Calu3 (cell line): ENCODE measurements at regions not wholly inside any gene's neighbourhood (a gene's known extent, or its start where the extent isn't known, plus 50 kb on each side); places are given as distances from the start of the nearest gene placed in this dataset.

ENCODE experiments used
- BruUV-seq: library from RNA; stranded (reverse); fragments of 400-500 nt; replicated peaks from 2 replicates; lab custom pipeline; 2021; lab: Mats Ljungman, UMichigan
- CTCF ChIA-PET: fragments of 300-600 bp; sonication (Branson Sonifier 250); formaldehyde crosslinking; loops from one replicate; lab custom pipeline; 2022; ENCODE audit warnings: antibody characterized with exemption; lab: Charles Lee
- DNase-seq: peaks from one replicate; pipeline ENCODE4 v3.0.0; 2022
- H3K27ac Mint-ChIP-seq: one replicate; pipeline ENCODE4 v1.8.0; 2022; ENCODE audit warnings: mixed read lengths; ENCODE audit not compliant: unreplicated experiment
- H3K27me3 Mint-ChIP-seq: one replicate; pipeline ENCODE4 v1.8.0; 2022; ENCODE audit warnings: mixed read lengths; ENCODE audit not compliant: unreplicated experiment
- H3K36me3 Mint-ChIP-seq: one replicate; pipeline ENCODE4 v1.8.0; 2022; ENCODE audit warnings: mild to moderate bottlenecking, moderate library complexity, mixed read lengths; ENCODE audit not compliant: insufficient read depth, unreplicated experiment
- H3K4me1 Mint-ChIP-seq: one replicate; pipeline ENCODE4 v1.8.0; 2022; ENCODE audit warnings: mild to moderate bottlenecking, low read depth, mixed read lengths; ENCODE audit not compliant: unreplicated experiment
- H3K4me3 Mint-ChIP-seq: one replicate; pipeline ENCODE4 v1.8.0; 2022; ENCODE audit warnings: mild to moderate bottlenecking, low read depth, moderate library complexity, mixed read lengths; ENCODE audit not compliant: unreplicated experiment
- H3K9me3 Mint-ChIP-seq: one replicate; pipeline ENCODE4 v1.8.0; 2022; ENCODE audit warnings: low read depth, mixed read lengths; ENCODE audit not compliant: unreplicated experiment
- intact Hi-C: fragments of 100-400 bp; cut with micrococcal nuclease; formaldehyde crosslinking; loops from one replicate; pipeline ENCODE4 v1.10.0; 2022; ENCODE audit not compliant: unreplicated experiment
- TF ChIP-seq, protein P1 (sequence below): fragments of 200-600 bp; IDR thresholded peaks from one replicate; pipeline ENCODE4 v1.8.0; 2022; ENCODE audit warnings: antibody characterized with exemption; ENCODE audit not compliant: unreplicated experiment

DNA sequence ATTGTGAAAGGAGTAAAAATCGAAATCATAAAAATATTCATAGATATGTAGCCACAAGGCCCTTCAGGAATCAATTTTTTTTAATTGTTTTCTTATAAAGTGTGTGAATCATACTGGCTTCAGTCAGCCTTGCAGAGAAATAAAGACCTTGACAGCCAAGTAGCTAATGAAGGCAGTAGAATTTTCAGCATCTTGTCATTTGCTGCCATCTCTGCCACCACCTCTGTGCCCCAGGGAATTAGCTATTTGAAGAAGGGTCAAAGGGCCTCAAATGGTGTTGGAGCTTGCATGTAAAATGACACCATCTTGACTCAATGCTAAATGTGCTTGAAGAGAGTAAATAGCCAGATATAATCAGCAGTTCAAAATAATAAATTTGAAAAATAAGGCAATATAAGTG is 359.4 kb upstream of the DCN start:
- intact Hi-C loops, result no loop called here
- CTCF ChIA-PET, result no interaction called here
- H3K4me3 Mint-ChIP-seq, result no peak overlapping the region
- H3K27ac Mint-ChIP-seq, result no peak overlapping the region
- H3K4me1 Mint-ChIP-seq, result no peaks in the 10 kb centered on the region
- H3K9me3 Mint-ChIP-seq, result no peaks in the 10 kb centered on the region
- BruUV-seq, result no TSS peak
- no peaks in the 10 kb centered on the region for H3K27me3 Mint-ChIP-seq
- DNase-seq, result no peak
- TF ChIP-seq, protein P1, sequence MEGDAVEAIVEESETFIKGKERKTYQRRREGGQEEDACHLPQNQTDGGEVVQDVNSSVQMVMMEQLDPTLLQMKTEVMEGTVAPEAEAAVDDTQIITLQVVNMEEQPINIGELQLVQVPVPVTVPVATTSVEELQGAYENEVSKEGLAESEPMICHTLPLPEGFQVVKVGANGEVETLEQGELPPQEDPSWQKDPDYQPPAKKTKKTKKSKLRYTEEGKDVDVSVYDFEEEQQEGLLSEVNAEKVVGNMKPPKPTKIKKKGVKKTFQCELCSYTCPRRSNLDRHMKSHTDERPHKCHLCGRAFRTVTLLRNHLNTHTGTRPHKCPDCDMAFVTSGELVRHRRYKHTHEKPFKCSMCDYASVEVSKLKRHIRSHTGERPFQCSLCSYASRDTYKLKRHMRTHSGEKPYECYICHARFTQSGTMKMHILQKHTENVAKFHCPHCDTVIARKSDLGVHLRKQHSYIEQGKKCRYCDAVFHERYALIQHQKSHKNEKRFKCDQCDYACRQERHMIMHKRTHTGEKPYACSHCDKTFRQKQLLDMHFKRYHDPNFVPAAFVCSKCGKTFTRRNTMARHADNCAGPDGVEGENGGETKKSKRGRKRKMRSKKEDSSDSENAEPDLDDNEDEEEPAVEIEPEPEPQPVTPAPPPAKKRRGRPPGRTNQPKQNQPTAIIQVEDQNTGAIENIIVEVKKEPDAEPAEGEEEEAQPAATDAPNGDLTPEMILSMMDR, result no peak
- no peaks in the 10 kb centered on the region for H3K36me3 Mint-ChIP-seq

DNA sequence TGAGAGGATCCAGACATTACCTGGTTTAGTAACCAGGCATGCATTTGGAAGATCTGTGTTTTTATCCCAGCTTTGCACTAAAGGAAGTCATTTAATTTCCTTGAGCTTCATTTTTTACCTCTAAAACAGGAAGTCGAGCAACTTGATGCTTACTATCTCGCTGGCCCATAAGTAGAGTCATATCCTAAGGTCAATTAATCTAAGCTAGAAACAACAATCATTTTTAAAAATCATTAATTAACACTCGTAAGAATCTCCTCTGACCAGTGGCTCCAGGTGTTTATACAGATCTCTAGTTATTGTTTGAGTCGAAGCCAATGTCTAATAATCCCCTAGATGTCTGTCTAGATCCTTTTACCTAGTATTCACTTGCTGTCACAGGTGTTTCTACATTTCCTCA is 355.8 kb upstream of the DCN start:
- CTCF ChIA-PET, result no interaction called here
- no peaks in the 10 kb centered on the region for H3K4me1 Mint-ChIP-seq
- no peak overlapping the region for H3K4me3 Mint-ChIP-seq
- intact Hi-C loops, result no loop called here
- H3K9me3 Mint-ChIP-seq, result peaks cover 2% of the 10 kb centered on the region
- no peak overlapping the region for H3K27ac Mint-ChIP-seq
- no peaks in the 10 kb centered on the region for H3K27me3 Mint-ChIP-seq
- no peak for DNase-seq
- TF ChIP-seq, protein P1, result no peak
- no TSS peak for BruUV-seq
- H3K36me3 Mint-ChIP-seq, result no peaks in the 10 kb centered on the region

DNA sequence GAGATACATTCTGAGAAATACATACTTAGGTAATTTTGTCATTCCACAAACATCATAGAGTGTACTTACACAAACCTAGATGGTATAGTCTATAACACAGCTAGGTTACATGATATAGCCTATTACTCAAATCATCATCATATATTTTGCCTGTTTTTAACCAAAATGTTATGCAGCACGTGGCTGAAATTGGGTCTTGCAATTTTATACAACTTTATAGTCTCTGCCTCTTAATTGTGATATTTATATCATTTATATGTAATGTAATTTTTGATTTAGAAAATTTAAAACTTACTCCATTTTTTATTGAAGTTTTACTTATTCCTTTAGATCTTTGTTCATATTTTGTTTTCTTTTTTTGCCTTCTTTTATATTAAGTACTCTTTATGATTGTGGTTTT is 350.7 kb upstream of the DCN start:
- intact Hi-C loops, result no loop called here
- Mint-ChIP-seq H3K4me1 (peaks cover 8% of the 10 kb centered on the region), H3K36me3 (no peaks in the 10 kb centered on the region), H3K4me3 (no peak overlapping the region), H3K27me3 (no peaks in the 10 kb centered on the region), H3K9me3 (peaks cover 2% of the 10 kb centered on the region), H3K27ac (no peak overlapping the region)
- TF ChIP-seq, protein P1, result no peak
- no peak for DNase-seq
- CTCF ChIA-PET, result no interaction called here
- BruUV-seq, result no TSS peak

DNA sequence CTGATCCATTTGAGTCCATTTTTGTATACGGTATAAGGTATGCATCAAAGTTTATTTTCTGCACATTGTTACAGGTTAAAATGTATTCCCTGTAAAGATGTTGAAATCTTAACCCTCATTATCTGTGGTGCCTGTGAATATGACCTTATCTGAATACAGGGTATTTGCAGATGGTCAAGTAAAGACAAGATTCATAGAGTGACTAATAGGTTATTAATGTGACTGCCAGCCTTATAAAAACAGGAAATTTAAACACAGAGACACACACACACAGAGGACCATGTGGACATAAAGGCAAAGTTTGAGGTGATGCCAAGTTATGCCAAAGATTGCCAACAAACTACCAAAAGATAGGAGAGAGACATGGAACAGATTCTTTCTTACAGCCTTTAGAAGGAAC is 347.2 kb upstream of the DCN start:
- H3K36me3 Mint-ChIP-seq, result no peaks in the 10 kb centered on the region
- CTCF ChIA-PET, result no interaction called here
- TF ChIP-seq, protein P1, result no peak
- H3K27ac Mint-ChIP-seq, result no peak overlapping the region
- no peaks in the 10 kb centered on the region for H3K27me3 Mint-ChIP-seq
- no peak overlapping the region for H3K4me3 Mint-ChIP-seq
- peaks cover under 1% of the 10 kb centered on the region for H3K9me3 Mint-ChIP-seq
- BruUV-seq, result no TSS peak
- no peak for DNase-seq
- intact Hi-C loops, result no loop called here
- peaks cover 8% of the 10 kb centered on the region for H3K4me1 Mint-ChIP-seq

DNA sequence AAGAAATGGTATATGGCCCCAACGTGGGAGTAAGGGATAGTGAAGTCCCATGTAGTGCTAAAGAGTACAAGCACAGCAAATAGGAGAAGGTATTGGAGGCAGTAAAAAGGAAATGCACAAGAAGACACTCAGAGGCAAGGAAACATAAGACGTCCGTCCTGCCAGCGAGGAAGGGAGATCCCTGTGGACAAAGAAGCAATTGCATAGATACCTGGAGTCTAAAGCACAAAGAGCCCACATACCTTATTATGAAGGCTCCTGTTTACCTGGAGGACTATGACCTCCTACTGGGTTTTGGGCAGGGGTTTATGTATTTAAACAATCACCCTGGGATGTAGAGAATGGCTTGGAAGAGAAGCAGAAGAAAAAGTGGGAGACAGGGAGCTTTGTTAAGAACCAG is 341.2 kb upstream of the DCN start:
- no peak overlapping the region for H3K27ac Mint-ChIP-seq
- CTCF ChIA-PET, result no interaction called here
- TF ChIP-seq, protein P1, result no peak
- DNase-seq, result no peak
- no TSS peak for BruUV-seq
- H3K27me3 Mint-ChIP-seq, result no peaks in the 10 kb centered on the region
- H3K4me1 Mint-ChIP-seq, result no peaks in the 10 kb centered on the region
- no peaks in the 10 kb centered on the region for H3K36me3 Mint-ChIP-seq
- intact Hi-C loops, result no loop called here
- H3K4me3 Mint-ChIP-seq, result no peak overlapping the region
- H3K9me3 Mint-ChIP-seq, result no peaks in the 10 kb centered on the region
